Epithelial cell of proximal tubule (primary cell): ENCODE measurements at regions not wholly inside any gene's neighbourhood (a gene's known extent, or its start where the extent isn't known, plus 50 kb on each side); places are given as distances from the start of the nearest gene placed in this dataset.

Source experiments
- DNase-seq: peaks from one replicate; pipeline ENCODE4 v3.0.0-alpha.2; 2011; ENCODE audit warnings: low read depth
- H3K4me3 ChIP-seq: 2 replicates; pipeline ENCODE4 v1.5.1; 2011; ENCODE audit warnings: low read depth, mild to moderate bottlenecking, low read length
- TF ChIP-seq, protein P1 (sequence below): conservative IDR thresholded peaks from 2 replicates; pipeline ENCODE4 v1.5.1; 2012; ENCODE audit warnings: low read depth, mild to moderate bottlenecking, low read length

DNA sequence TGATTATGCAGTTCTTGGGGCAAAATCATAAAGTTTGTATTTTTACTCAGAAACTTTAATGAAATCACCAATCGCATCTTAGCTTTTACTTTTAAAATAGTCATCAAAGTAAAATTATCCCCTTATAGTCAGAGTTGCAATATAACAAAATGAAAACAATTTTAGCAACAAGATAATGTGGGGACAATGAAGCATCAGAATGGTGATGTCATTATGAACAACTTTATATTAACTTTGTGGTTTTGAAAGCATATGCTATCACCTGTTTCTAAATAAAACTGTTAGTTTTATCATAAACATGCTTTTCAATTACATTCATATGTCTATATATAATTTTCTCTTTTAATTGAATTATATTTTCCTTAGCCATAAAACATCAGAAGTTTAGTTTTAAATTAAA lies 856.8 kb downstream of the CDH9 start:
- TF ChIP-seq, protein P1, sequence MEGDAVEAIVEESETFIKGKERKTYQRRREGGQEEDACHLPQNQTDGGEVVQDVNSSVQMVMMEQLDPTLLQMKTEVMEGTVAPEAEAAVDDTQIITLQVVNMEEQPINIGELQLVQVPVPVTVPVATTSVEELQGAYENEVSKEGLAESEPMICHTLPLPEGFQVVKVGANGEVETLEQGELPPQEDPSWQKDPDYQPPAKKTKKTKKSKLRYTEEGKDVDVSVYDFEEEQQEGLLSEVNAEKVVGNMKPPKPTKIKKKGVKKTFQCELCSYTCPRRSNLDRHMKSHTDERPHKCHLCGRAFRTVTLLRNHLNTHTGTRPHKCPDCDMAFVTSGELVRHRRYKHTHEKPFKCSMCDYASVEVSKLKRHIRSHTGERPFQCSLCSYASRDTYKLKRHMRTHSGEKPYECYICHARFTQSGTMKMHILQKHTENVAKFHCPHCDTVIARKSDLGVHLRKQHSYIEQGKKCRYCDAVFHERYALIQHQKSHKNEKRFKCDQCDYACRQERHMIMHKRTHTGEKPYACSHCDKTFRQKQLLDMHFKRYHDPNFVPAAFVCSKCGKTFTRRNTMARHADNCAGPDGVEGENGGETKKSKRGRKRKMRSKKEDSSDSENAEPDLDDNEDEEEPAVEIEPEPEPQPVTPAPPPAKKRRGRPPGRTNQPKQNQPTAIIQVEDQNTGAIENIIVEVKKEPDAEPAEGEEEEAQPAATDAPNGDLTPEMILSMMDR = no peak
- no peak for DNase-seq
- H3K4me3 ChIP-seq = no peak overlapping the region

DNA sequence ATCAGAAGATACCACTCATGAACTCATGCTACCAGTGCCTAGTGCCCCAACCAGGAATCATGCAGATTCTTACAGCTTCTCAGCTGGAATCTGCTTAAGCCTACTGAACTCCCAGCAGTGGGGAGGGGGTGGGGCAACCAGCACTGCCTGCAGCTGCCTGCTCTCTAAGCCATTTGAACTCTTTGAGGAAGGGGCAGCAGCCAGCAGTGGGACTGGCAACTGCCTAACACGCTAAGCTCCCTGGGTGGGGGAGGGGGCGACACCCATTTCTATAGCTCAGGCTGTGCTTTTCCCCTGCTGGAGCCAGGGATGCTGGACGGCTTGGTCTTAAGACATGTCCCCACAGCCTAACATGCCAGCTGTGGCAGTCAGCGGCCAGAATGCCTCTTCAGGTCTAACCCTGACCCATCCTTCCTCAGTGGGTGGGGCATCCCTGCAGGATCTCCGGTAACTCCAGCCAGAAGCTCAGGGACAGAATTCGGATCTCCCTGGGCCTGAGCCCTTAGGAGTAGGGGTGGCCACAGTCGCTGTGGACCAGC lies 889.7 kb downstream of the CDH9 start:
- no peak for DNase-seq
- TF ChIP-seq, protein P1 = no peak
- no peak overlapping the region for H3K4me3 ChIP-seq

DNA sequence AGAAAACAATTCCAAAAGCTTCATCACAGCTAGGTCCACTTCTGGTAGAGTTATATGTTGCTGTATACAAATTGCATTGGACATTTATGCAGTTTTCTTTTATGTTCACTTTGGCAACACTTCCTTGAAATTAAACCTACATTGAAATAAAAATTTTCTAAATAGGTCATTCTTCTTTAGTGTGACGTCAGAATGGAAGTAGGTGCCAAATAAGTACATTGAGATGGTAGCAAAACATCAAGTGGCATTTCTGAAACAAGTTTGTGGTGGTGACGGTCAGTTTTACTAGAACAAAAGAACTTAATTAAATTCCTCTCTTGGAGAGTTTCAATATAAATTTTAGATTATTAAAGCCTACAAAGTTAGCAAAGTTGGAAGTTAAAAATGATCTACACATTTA lies 895.1 kb downstream of the CDH9 start:
- DNase-seq = no peak
- TF ChIP-seq, protein P1 = no peak
- H3K4me3 ChIP-seq = no peak overlapping the region

DNA sequence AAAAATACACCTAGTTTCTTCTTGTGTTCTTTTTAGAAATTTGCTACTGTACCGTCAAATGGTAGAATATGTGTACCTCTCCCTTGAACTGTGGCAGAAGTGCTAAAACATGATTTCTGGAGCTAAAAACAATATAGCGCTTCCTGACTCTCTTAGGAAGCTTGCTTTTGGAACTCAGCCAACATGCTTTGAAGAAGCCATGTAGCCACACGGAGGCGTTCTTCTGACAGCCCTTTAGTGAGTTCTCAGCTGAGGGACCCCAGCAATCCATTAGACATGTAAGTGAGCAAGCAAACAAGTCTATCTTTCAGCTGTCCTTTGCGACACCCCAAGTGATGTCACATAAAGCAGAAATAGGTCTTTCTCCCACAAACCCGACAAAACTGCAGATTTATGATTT lies 917.0 kb downstream of the CDH9 start:
- TF ChIP-seq, protein P1 = no peak
- DNase-seq = no peak

DNA sequence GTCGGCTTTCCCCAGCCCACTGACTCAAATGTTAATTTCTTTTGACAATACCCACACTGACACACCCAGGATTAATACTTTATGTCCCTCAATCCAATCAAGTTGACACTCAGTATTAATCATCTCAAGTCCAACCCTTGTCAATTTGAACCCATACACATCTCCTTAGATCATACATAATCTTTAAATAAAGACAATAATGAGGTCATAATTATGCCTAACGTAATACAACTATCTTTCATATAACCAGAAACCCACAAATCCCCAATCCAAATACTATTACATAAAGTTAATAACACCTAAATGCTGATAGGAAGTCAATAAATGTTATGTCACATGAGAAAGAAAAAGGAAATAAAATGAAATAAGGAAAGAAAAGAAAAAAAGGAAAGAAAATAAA lies 934.2 kb downstream of the CDH9 start:
- no peak for DNase-seq
- TF ChIP-seq, protein P1 = no peak
- no peak overlapping the region for H3K4me3 ChIP-seq

More for the DNA sequence above, 917.0 kb downstream of the CDH9 start:
- no peak overlapping the region for H3K4me3 ChIP-seq

DNA sequence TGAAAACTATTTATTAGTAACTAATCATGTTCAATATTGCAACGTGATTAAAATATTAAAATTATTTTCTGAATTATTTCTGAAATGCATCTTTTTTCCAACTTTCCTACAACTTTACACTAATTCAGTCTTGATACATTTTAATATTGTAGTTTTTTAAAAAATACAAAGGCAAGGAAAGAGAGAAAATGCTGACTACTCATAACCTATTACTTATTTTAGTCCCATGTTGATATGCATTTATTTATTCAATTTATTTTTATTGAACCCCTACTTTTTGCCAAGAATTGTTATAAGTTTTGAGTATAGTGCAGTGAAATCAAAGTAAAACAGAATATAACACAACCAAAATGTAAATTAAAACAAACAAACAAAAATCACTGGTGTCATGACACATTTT lies 978.2 kb downstream of the CDH9 start:
- H3K4me3 ChIP-seq = no peak overlapping the region
- TF ChIP-seq, protein P1 = no peak
- no peak for DNase-seq

DNA sequence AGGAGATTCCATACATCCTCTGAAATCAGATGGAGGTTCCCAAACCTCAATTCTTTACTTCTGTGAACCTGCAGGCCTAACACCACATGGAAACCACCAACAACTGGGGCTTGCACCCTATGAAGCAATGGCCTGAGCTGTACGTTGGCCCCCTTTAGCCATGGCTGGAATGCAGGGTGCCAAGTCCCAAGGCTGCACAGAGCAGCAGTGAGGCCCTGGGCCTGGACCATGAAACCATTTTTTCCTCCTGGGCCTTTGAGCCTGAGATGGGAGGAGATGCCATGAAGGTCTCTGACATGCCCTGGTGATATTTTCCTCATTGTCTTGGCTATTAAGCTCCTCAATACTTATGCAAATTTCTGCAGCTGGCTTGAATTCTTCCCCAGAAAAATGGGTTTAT lies 983.8 kb downstream of the CDH9 start:
- TF ChIP-seq, protein P1 = no peak
- no peak overlapping the region for H3K4me3 ChIP-seq
- no peak for DNase-seq
